Natural killer cell (primary cell): ENCODE measurements at regions not wholly inside any gene's neighbourhood (a gene's known extent, or its start where the extent isn't known, plus 50 kb on each side); places are given as distances from the start of the nearest gene placed in this dataset.

Experiments used
- ATAC-seq, 3 donors: fragments of 150-1000 bp in 2 of 3; fragments of 200-7000 bp in 1 of 3; cut with Tn5 transposase; 1 replicate in 1 of 3; 2 replicates in 2 of 3; pipeline ENCODE4 v1.10.0; 2021; ENCODE audit warnings: mild to moderate bottlenecking in 2 of 3, moderate library complexity in 2 of 3
- DNase-seq, 2 donors: peaks; one replicate each; pipeline versions ENCODE4 v3.0.0 to v3.0.0-alpha.2; 2013 to 2021; ENCODE audit warnings: mixed read lengths in 1 of 2
- H3K27ac ChIP-seq: one replicate; pipeline ENCODE4 v1.5.1; 2013; ENCODE audit warnings: mild to moderate bottlenecking, low read length
- H3K27me3 ChIP-seq: one replicate; pipeline ENCODE4 v1.6.1; 2013; ENCODE audit warnings: low read length; ENCODE audit not compliant: control insufficient read depth, insufficient read depth
- H3K36me3 ChIP-seq: one replicate; pipeline ENCODE4 v1.6.1; 2013; ENCODE audit warnings: low read length; ENCODE audit not compliant: control insufficient read depth, insufficient read depth
- H3K4me1 ChIP-seq: one replicate; pipeline ENCODE4 v1.6.1; 2013; ENCODE audit warnings: low read length; ENCODE audit not compliant: control insufficient read depth, insufficient read depth
- H3K4me3 ChIP-seq: one replicate; pipeline ENCODE4 v1.5.1; 2013; ENCODE audit warnings: low read length
- H3K9me3 ChIP-seq: one replicate; pipeline ENCODE4 v1.6.1; 2013; ENCODE audit warnings: low read length; ENCODE audit not compliant: control insufficient read depth, insufficient read depth
- H3K27ac Mint-ChIP-seq, 2 donors: one replicate each; pipeline ENCODE4 v1.8.0; 2022; ENCODE audit warnings: mild to moderate bottlenecking in 2 of 2, mixed read lengths in 2 of 2, moderate library complexity in 1 of 2
- H3K27me3 Mint-ChIP-seq, 2 donors: one replicate each; pipeline ENCODE4 v1.8.0; 2022; ENCODE audit warnings: low read depth in 2 of 2, mixed read lengths in 2 of 2
- H3K36me3 Mint-ChIP-seq: one replicate; pipeline ENCODE4 v1.8.0; 2022; ENCODE audit warnings: mixed read lengths
- H3K4me1 Mint-ChIP-seq, 2 donors: one replicate each; pipeline ENCODE4 v1.8.0; 2022; ENCODE audit warnings: mixed read lengths in 2 of 2
- H3K4me3 Mint-ChIP-seq: one replicate; pipeline ENCODE4 v1.8.0; 2022; ENCODE audit warnings: mild to moderate bottlenecking, moderate library complexity, mixed read lengths
- H3K9me3 Mint-ChIP-seq, 2 donors: one replicate each; pipeline ENCODE4 v1.8.0; 2022; ENCODE audit warnings: mixed read lengths in 2 of 2
- CTCF ChIP-seq: fragments of 200-600 bp; IDR thresholded peaks from one replicate; pipeline ENCODE4 v1.8.0; 2022; ENCODE audit warnings: antibody characterized with exemption
- WGBS: methylation state at CpG from one replicate; pipeline ENCODE4 v1.1.7; 2013; ENCODE audit warnings: missing lambda C conversion rate; ENCODE audit not compliant: insufficient coverage; 5-methylcytosine and 5-hydroxymethylcytosine counted together
- intact Hi-C: fragments of 100-400 bp; cut with micrococcal nuclease; formaldehyde crosslinking; loops from one replicate; pipeline ENCODE4 v1.14.2; 2022

- TF ChIP-seq CTCF = no peak
- H3K4me3 ChIP-seq = no peak overlapping the region
- Mint-ChIP-seq H3K9me3 (no peaks in the 10 kb centered on the region), H3K27ac (no peak overlapping the region), H3K4me1 (no peaks in the 10 kb centered on the region), H3K36me3 (no peaks in the 10 kb centered on the region), H3K4me3 (no peak overlapping the region), H3K27me3 (peaks cover 0 to 3% of the 10 kb centered on the region in 2 donors)
- no peak for ATAC-seq
- 85% methylated on average over 23 of the region's 23 CpGs for WGBS
- no peak overlapping the region for H3K27ac ChIP-seq
- H3K36me3 ChIP-seq = no peaks in the 10 kb centered on the region
- no peaks in the 10 kb centered on the region for H3K27me3 ChIP-seq
- H3K4me1 ChIP-seq = peaks cover 3% of the 10 kb centered on the region
- intact Hi-C loops = no loop called here
- no peak for DNase-seq
- no peaks in the 10 kb centered on the region for H3K9me3 ChIP-seq
Observed at GRCh38 chr7:128171-129080, 63.9 kb upstream of the FAM20C start.

- Histone ChIP-seq H3K36me3 (no peaks in the 10 kb centered on the region), H3K4me3 (no peak overlapping the region), H3K27ac (no peak overlapping the region), H3K4me1 (peaks cover 3% of the 10 kb centered on the region), H3K9me3 (no peaks in the 10 kb centered on the region), H3K27me3 (no peaks in the 10 kb centered on the region)
- H3K9me3 Mint-ChIP-seq = no peaks in the 10 kb centered on the region
- no peak overlapping the region for H3K27ac Mint-ChIP-seq
- DNase-seq = no peak
- no peak overlapping the region for H3K4me3 Mint-ChIP-seq
- H3K27me3 Mint-ChIP-seq = peaks cover 0 to 3% of the 10 kb centered on the region in 2 donors
- no peaks in the 10 kb centered on the region for H3K36me3 Mint-ChIP-seq
- no peaks in the 10 kb centered on the region for H3K4me1 Mint-ChIP-seq
- 82% methylated on average over 22 of the region's 22 CpGs for WGBS
- no peak for TF ChIP-seq CTCF
- no peak for ATAC-seq
- intact Hi-C loops = no loop called here
Observed at GRCh38 chr7:129366-130221, 62.8 kb upstream of the FAM20C start.

DNA sequence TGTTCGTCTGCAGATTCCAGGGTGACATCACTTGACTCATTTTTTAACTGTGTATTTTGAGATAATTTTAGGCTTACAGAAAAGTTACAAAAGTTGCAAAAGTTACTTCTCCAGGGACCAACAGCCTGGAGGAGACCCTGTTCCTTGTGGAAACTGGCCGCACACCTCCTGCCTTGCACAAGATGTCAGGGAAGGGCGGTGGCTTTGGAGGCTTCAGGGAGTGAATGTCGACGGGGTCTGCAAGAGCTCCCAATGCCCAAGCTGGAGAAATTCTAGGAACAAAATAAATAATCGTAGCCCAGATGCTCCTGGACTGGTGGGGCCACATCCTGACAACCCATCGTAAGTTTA lies 62.2 kb upstream of the FAM20C start:
- no peak for DNase-seq
- H3K36me3 ChIP-seq = no peaks in the 10 kb centered on the region
- WGBS = 79% methylated on average over 7 of the region's 7 CpGs
- no peak overlapping the region for H3K4me3 ChIP-seq
- peaks cover 0 to 3% of the 10 kb centered on the region in 2 donors for H3K27me3 Mint-ChIP-seq
- H3K27ac Mint-ChIP-seq = no peak overlapping the region
- peaks cover 3% of the 10 kb centered on the region for H3K4me1 ChIP-seq
- TF ChIP-seq CTCF = no peak
- ATAC-seq = no peak
- no peak overlapping the region for H3K27ac ChIP-seq
- H3K36me3 Mint-ChIP-seq = no peaks in the 10 kb centered on the region
- H3K4me3 Mint-ChIP-seq = no peak overlapping the region
- no peaks in the 10 kb centered on the region for H3K27me3 ChIP-seq
- no peaks in the 10 kb centered on the region for H3K4me1 Mint-ChIP-seq
- H3K9me3 Mint-ChIP-seq = no peaks in the 10 kb centered on the region
- intact Hi-C loops = no loop called here
- H3K9me3 ChIP-seq = no peaks in the 10 kb centered on the region
